ENCODE measurements at regions not wholly inside any gene's neighbourhood (a gene's known extent, or its start where the extent isn't known, plus 50 kb on each side); places are given as distances from the start of the nearest gene placed in this dataset.
A peak's percentile ranks its signal among the peaks of the same experiment; 100 is the strongest.

GRCh38 chr16:80300876-80301275 lies 239.9 kb upstream of the DYNLRB2 start:
- no peak for DNase-seq (ENCODE audit: low spot score)

GRCh38 chr16:80300456-80300855 lies 240.3 kb upstream of the DYNLRB2 start:
- no peak for DNase-seq (ENCODE audit: low spot score)

- DNase-seq (ENCODE audit: low spot score): no peak
Measured at GRCh38 chr16:80299416-80299815, 241.4 kb upstream of the DYNLRB2 start.

- DNase-seq (ENCODE audit: low spot score): no peak
Measured at GRCh38 chr16:80298676-80299075, 242.1 kb upstream of the DYNLRB2 start.

GRCh38 chr16:80296034-80296433 lies 244.8 kb upstream of the DYNLRB2 start:
- no peak for DNase-seq (ENCODE audit: low spot score)

DNA sequence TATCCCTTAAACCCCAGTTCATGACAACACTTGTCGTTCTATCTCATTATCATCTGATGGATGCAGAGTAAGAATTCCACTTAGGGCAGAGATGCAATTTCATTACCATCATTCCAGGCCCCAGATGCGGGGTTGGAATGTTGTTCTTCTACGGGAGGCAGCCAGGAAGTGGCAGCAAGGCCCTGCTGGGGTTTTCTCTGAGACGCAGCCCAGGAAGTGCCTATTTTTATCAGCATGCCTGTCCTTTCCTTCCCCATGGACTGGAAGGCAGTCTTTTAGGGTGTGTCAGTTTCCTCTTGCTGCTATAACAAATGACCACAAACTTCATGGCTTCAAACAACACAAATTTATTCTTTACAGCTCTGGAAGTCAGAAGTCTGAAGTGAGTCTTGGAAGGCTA lies 246.6 kb upstream of the DYNLRB2 start:
- no peak for DNase-seq (ENCODE audit: low spot score)

GRCh38 chr16:80288616-80289015 lies 252.2 kb upstream of the DYNLRB2 start:
- DNase-seq (ENCODE audit: low spot score): no peak

- DNase-seq (ENCODE audit: low spot score): no peak
Measured at GRCh38 chr16:80287674-80288073, 253.1 kb upstream of the DYNLRB2 start.

GRCh38 chr16:80285104-80285503 lies 255.7 kb upstream of the DYNLRB2 start:
- no peak for DNase-seq (ENCODE audit: low spot score)

DNA sequence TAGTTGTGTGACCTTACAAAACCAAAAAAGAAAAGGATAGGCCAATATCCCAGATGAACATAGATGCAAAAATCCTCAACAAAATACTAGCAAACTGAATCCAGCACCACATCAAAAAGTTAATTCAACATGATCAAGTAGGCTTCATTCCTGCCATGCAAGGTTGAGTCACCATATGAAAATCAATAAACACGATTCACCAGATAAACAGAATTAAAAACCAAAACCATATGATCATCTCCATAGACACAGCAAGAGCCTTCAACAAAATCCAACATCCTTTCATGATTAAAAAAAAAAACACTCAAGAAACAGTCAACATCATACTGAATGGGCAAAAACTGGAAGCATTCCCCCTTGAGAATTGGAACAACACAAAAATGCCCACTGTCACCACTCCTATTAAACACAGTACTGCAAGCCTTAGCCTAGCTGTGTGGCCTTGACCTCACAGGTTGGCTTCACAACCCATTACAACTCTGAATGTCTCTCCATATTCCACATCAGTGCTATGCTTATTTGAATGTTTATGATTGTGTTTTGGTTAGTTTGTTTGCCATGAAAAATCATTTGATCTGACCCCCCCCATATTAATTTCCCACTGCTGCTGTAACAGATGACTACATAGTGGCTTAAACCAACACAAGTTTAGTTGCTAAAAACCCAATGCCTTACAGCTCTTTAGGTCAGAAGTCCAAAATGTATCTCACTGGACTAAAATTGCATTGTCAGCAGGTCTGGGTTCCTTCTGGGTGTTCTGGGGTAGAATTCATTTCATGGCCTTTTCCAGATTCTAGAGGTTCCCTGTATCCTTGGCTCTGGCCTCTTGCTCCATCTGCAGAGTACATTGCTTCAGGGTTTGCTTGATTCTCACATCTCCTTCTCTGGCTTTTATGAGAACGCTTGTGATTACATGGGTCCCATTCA lies 257.1 kb upstream of the DYNLRB2 start:
- DNase-seq (ENCODE audit: low spot score): no peak

DNA sequence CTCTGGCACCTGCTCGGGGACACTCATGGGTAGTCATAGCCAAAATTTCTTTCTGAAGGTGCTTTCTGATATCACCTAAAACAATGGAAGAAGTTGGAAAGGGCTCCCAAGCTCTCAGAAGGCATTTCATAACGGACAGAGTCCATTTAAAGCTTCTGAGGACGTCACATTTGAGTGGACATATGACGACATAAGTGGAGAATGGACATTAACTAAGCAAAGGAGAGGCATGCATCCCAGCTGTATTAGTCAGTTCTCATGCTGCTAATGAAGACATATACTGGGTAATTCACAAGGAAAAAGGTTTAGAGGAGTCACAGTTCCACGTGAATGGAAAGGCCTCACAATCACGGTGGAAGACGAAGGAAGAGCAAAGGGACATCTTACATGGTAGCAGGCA lies 260.2 kb upstream of the DYNLRB2 start:
- DNase-seq (ENCODE audit: low spot score): no peak

DNA sequence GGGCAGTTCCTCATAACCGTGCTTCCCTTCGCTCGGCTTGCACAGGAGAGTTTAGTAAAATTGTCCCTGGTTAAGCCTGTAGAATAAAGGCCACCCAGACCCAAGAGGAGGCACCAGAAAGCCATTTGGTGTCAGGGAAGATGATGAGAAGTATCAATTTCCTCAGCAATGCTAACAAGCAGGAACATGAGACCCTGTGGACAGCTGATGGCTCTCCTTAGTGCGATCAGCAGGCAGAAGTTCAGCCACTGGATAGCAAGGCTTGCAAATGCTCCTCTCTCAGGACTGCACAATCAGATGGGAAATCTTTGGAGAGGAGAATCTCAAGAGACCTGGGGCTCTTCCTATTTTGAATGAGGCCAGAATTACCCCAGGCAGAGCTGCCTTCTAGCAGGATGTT lies 261.1 kb upstream of the DYNLRB2 start:
- DNase-seq (ENCODE audit: low spot score): no peak

- peak; percentile 59 for DNase-seq (ENCODE audit: low spot score)
Measured at GRCh38 chr16:80277182-80277581, 263.6 kb upstream of the DYNLRB2 start.

- peak; percentile 6 for DNase-seq (ENCODE audit: low spot score)
Measured at GRCh38 chr16:80274576-80275191, 266.1 kb upstream of the DYNLRB2 start.

GRCh38 chr16:80273635-80274538 lies 266.9 kb upstream of the DYNLRB2 start:
- DNase-seq (ENCODE audit: low spot score): no peak

- DNase-seq (ENCODE audit: low spot score): no peak
Measured at GRCh38 chr16:80265624-80266306, 275.0 kb upstream of the DYNLRB2 start.

DNA sequence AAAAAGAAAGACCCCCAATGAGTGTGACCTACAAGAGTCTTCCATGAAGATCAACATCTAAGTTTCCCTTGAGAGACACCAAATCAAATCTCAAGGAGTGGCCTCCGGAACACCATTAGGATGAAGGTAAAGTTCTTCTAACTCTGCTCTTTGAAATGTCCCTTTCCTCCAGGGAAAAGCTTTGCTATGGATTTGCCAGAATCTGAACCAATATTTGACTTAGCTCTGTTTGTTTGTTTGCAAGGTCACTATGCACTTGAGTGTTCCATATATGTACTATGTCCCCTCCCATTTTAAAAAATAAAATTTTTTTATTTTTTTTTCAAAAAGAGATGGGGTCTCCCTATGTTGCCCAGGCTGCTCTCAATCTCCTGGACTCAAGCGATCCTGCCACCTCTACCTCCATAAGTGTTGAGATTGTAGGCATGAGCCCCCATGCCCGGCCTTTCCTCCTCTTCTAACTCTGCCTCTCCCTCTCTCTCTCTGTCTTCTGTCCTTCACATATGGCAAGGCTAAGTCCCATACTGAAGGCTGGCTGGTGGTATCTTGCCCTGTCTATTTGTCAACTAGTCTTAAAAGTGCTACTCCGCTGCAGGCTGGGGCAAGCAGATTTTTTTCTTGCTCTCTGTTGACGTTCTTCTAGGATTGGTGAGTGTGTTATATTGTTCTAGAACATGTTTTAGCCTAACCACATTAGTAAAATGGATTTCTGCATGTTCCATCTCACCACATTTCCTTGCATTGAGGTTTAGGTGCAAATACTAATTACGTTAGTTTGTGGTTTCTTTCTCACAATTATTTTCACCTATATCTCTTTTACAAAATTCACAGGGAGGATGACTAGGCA lies 276.7 kb upstream of the DYNLRB2 start:
- DNase-seq (ENCODE audit: low spot score): no peak

GRCh38 chr16:80263181-80263823 lies 277.5 kb upstream of the DYNLRB2 start:
- DNase-seq (ENCODE audit: low spot score): no peak

GRCh38 chr16:80260906-80261311 lies 279.9 kb upstream of the DYNLRB2 start:
- DNase-seq (ENCODE audit: low spot score): no peak

DNA sequence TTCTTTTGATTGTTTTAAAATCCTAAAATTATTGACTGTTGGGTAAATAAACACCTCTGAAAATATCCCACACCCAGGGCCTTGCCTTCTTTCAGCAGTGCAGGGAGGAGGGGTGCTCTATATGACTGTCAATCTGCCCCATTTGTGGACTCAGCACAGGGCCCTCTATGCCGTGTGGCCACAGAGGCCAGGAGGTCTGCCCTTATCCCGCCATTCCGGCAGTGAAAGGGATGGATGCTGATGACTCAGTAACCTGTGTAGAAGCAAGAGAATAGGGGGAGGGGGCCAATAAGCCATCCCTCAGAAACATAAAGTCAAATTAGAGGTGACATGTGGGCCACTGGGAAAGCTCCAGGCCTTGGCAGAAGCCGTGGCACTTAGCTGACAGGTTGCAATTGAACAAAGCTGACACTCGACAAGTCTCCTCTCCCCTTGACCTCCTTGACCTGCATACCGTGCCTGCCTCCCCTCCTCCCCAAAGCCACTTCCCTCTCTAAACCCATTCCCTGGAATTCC lies 281.4 kb upstream of the DYNLRB2 start:
- DNase-seq (ENCODE audit: low spot score): no peak

Measured in iPS-NIHi11 (cell line).